Epithelial cell of proximal tubule (primary cell): ENCODE measurements at regions not wholly inside any gene's neighbourhood (a gene's known extent, or its start where the extent isn't known, plus 50 kb on each side); places are given as distances from the start of the nearest gene placed in this dataset.

Source experiments
- DNase-seq: peaks from one replicate; pipeline ENCODE4 v3.0.0-alpha.2; 2011; ENCODE audit warnings: low read depth
- H3K4me3 ChIP-seq: 2 replicates; pipeline ENCODE4 v1.5.1; 2011; ENCODE audit warnings: low read depth, mild to moderate bottlenecking, low read length
- TF ChIP-seq, protein P1 (sequence below): conservative IDR thresholded peaks from 2 replicates; pipeline ENCODE4 v1.5.1; 2012; ENCODE audit warnings: low read depth, mild to moderate bottlenecking, low read length

DNA sequence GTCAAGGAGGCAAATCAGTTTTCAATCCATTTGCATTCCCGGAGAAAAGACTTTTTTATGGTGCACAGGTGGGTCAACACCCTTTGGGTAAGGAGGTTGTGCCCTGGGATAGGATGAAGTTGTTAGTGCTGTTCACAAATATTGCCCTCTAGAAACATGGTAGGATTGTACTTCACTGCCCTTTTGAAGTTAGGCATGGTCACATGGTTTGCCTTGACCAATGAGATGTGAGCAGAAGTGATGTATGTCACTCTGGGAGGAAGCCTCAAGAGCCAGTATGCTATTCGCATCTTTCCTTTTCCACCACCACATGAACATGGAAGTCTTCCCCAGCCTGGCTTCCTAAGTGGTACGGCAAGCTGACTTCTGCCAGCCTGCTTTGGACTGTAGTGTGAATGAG is 182.7 kb downstream of the TMX1 start:
- H3K4me3 ChIP-seq: no peak overlapping the region
- no peak for DNase-seq
- TF ChIP-seq, protein P1, sequence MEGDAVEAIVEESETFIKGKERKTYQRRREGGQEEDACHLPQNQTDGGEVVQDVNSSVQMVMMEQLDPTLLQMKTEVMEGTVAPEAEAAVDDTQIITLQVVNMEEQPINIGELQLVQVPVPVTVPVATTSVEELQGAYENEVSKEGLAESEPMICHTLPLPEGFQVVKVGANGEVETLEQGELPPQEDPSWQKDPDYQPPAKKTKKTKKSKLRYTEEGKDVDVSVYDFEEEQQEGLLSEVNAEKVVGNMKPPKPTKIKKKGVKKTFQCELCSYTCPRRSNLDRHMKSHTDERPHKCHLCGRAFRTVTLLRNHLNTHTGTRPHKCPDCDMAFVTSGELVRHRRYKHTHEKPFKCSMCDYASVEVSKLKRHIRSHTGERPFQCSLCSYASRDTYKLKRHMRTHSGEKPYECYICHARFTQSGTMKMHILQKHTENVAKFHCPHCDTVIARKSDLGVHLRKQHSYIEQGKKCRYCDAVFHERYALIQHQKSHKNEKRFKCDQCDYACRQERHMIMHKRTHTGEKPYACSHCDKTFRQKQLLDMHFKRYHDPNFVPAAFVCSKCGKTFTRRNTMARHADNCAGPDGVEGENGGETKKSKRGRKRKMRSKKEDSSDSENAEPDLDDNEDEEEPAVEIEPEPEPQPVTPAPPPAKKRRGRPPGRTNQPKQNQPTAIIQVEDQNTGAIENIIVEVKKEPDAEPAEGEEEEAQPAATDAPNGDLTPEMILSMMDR: no peak

DNA sequence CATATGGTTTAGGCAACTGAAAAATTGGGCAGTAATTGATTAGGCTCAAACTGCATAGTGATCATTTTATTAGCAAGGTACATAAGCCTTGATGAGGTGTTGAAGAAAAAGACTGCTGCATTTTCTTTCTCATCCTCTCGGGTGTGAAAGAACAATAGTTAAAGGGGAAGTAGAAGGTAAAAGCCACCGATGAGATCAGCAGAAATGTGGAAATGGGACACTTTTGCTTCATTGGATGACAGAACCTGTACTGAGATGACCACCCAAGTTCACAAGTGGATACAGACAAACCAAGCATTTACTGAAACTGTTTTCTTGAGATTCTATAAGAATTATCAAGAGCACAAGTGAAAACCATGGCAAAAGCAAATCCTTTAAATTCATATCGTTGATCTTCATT is 184.0 kb downstream of the TMX1 start:
- no peak for DNase-seq
- TF ChIP-seq, protein P1: no peak
- no peak overlapping the region for H3K4me3 ChIP-seq

DNA sequence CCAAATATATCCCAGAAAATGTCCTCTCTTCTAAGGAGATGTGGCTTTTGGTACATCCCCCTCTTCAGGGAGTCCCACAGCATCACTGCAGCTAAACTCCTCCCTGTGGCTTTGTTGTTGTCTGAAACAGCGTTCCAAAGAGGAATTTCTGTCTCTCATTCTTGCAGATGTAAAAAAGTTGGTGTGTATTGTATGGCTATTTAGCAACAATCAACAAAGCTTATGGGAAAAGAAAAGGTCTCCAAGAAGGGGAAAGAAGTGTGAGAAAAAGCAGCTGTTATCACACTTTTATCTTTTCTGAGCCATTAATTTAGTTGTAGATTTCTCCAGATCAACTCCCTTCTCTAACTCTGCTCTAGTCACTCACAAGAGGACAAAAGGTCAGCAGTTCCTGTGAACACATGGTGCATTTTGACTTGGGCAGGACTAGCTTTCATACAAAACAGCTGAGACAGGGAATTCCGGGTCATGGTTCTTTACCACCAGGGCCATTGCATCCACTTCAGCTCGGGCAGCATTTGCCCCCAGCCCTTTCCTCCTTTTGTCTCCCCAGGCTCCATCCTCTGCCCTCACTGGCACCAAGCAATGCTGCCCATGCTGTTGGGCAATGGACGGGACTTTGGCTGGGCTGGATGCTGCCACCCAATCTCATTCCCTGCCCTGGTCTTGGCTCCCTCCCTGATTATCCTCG is 184.7 kb downstream of the TMX1 start:
- DNase-seq: no peak
- H3K4me3 ChIP-seq: no peak overlapping the region
- TF ChIP-seq, protein P1: no peak

DNA sequence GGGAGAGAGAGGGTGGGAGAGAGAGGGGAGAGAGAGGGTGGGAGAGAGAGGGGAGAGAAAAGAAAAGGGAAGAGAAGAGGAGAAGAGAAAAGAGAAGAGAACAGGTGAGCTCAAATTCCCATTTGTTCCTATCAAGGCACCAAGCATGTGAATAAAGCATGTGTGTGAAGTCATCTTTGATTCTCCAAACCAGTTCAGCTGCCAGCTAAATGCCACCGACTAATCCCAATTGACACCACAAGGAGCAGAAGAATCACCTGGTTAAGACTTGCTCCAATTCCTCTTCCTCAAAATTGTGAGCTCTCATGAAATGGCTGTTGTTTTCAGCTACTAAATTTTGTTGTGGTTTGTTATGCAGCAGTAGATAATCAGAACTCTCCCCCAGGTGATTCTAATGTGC is 188.9 kb downstream of the TMX1 start:
- TF ChIP-seq, protein P1: no peak
- H3K4me3 ChIP-seq: no peak overlapping the region
- no peak for DNase-seq

DNA sequence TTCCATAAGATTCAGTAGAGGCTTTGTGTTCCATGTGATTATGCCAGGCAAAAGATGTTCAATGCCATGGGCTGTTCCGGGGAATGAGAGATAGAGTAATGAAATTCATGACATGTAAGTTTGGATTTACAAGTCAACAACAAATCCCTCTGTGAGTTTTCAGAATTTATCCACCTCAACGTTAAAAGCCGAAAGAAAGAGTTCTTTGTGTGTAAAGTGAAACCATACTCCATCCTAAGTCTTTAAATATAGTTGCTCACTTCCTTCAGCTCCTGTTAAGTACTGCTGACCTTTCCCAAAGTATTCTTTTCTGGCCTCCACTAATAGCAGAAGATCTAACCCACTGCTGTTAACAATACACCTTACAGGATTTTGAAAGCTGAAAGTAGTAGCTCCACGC is 190.0 kb downstream of the TMX1 start:
- no peak for DNase-seq
- TF ChIP-seq, protein P1: no peak
- no peak overlapping the region for H3K4me3 ChIP-seq

DNA sequence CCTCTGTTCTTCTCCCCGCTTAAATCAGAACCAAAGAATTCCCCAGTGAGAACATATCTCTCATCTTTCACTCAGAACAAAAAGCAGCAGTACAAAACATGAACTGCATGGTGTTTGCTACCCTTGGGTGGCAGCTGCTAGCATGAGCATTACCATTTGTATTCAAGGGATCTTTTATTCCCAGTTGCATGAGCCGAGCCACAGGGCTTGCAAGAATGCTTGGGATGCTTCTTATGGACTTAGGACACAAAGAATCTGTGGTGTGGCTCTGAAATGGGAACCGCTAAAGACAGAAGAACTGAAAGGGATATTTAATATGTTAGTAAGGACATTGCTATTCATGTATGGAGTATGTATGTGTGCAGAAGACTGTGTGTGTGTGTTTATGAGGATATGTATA is 190.6 kb downstream of the TMX1 start:
- no peak overlapping the region for H3K4me3 ChIP-seq
- TF ChIP-seq, protein P1: no peak
- DNase-seq: no peak

DNA sequence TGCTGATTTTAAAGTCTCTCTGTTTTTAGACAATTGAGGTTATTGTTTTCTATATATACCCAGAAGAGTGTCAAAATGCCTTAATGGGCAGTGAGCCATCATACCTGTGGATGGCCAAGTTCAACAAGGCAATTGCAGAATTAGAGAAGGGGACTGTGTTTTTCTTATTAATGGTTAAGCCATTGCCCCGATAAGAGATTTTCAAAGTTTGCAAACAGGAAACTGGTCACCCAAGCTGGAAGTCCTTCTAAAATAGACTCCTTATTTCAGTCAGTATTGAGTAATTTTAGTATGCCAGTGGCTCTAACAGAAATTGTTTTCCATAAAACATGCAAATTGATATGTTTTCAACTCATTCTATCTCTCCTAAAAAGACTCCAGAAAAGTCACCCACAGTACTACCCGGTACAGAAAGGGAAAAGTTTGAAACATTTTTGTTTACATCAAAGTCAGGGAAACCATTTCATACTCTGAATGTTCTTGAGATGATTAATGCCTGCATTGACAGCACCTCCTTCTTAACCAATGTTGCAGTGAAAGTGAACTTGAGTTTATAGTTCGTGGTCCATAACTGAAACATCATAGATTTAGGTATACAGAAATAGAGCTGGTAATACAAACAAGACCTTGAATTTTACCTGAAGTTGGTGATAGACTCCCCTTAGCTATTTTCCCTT is 191.1 kb downstream of the TMX1 start:
- TF ChIP-seq, protein P1: no peak
- no peak overlapping the region for H3K4me3 ChIP-seq
- DNase-seq: no peak
